GM18502 (cell line): ENCODE measurements at regions not wholly inside any gene's neighbourhood (a gene's known extent, or its start where the extent isn't known, plus 50 kb on each side); places are given as distances from the start of the nearest gene placed in this dataset.
"Not testable (repeated sequence)": the region's sequence is repeated elsewhere in the genome, so short reads cannot be mapped to it uniquely, and the experiment has no call there.

Experiments used
- ATAC-seq: cut with Tn5 transposase; IDR thresholded peaks from one replicate; pipeline ENCODE4 v1.9.1; 2021; ENCODE audit warnings: mild to moderate bottlenecking; ENCODE audit not compliant: unreplicated experiment, poor library complexity

GRCh38 chr7:17043012-17043877 lies 161.5 kb upstream of the AGR3 start:
- ATAC-seq, result no peak

GRCh38 chr7:17044396-17044795 lies 162.6 kb upstream of the AGR3 start:
- ATAC-seq, result no peak

GRCh38 chr7:17044861-17045260 lies 163.1 kb upstream of the AGR3 start:
- no peak for ATAC-seq

GRCh38 chr7:17046259-17046658 lies 164.5 kb upstream of the AGR3 start:
- ATAC-seq, result no peak

- ATAC-seq, result no peak
Observed at GRCh38 chr7:17046666-17047065, 164.9 kb upstream of the AGR3 start.

- ATAC-seq, result not testable (repeated sequence)
Observed at GRCh38 chr7:17053164-17053563, 171.4 kb upstream of the AGR3 start.

- ATAC-seq, result no peak
Observed at GRCh38 chr7:17054206-17054605, 172.4 kb upstream of the AGR3 start.

GRCh38 chr7:17054836-17055235 lies 173.1 kb upstream of the AGR3 start:
- ATAC-seq, result no peak

- ATAC-seq, result no peak
Observed at GRCh38 chr7:17055596-17055995, 173.8 kb upstream of the AGR3 start.

- no peak for ATAC-seq
Observed at GRCh38 chr7:17056491-17057142, 174.8 kb upstream of the AGR3 start.

GRCh38 chr7:17057143-17057509 lies 175.3 kb upstream of the AGR3 start:
- no peak for ATAC-seq

GRCh38 chr7:17058568-17058967 lies 176.8 kb upstream of the AGR3 start:
- ATAC-seq, result no peak

- ATAC-seq, result no peak
Observed at GRCh38 chr7:17060051-17060450, 178.3 kb upstream of the AGR3 start.

GRCh38 chr7:17061443-17061842 lies 179.7 kb upstream of the AGR3 start:
- ATAC-seq, result no peak

GRCh38 chr7:17062151-17063044 lies 180.6 kb upstream of the AGR3 start:
- peak; percentile 38 for ATAC-seq

- peak; percentile 51 for ATAC-seq
Observed at GRCh38 chr7:17063045-17063383, 181.2 kb upstream of the AGR3 start.

GRCh38 chr7:17067691-17068090 lies 185.9 kb upstream of the AGR3 start:
- no peak for ATAC-seq

GRCh38 chr7:17069146-17069545 lies 187.4 kb upstream of the AGR3 start:
- peak; percentile 54 for ATAC-seq

- ATAC-seq, result peak; percentile 32
Observed at GRCh38 chr7:17070231-17070708, 188.5 kb upstream of the AGR3 start.

GRCh38 chr7:17071866-17072265 lies 190.1 kb upstream of the AGR3 start:
- ATAC-seq, result peak; percentile 67
